Cerebellar nuclear complex (tissue), 1 donor: ENCODE measurements at regions not wholly inside any gene's neighbourhood (a gene's known extent, or its start where the extent isn't known, plus 50 kb on each side); places are given as distances from the start of the nearest gene placed in this dataset.

Experiments
- DNase-seq, 2 experiments: peaks; one replicate each; lab custom pipeline; 2025; lab: John Stamatoyannopoulos, UW

- no peak for DNase-seq
Measured at GRCh38 chr10:78366663-78367411, 333.2 kb downstream of the RPS24 start.

DNA sequence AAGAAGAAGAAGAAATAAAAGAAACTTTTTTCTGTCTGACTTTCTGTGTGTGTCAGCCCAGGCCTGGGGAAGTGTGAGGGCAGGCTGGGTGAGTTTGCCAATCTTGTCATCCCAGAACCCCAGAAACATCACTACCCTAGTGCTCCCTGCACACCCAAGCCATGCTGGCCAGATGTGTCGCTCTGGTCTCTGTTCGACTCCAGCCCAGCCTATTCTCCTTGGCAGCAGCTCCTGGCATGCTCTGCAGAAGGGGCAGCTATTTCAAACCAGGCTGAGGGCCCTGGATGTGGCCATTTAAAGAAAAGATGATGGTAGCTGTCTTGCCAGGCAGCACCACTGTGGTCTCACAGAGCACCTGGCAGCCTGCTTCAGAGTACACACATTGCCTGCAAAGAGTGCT, 334.1 kb downstream of the RPS24 start:
- no peak for DNase-seq

DNA sequence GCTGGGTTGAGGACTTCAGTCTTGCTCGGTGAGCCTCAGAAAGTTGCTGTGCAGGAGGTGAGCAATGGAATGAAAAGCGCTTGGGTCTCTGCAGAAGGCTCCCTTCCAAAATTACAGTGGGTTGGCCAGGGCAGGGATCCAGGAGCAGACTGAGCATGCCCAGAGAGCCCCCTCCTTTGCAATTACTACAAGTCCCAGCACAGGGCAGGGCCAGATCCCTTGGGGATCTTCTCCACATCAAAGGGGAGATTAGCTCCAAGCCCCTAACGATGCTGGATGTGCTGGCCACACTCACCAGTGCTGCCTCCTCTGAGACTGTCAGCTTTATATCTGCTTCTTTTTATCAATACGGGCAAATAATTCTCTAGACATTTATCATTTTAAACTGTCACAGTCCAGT, 337.5 kb downstream of the RPS24 start:
- no peak for DNase-seq

- DNase-seq = no peak
Measured at GRCh38 chr10:78372806-78373205, 339.1 kb downstream of the RPS24 start.

GRCh38 chr10:78374331-78375028, 340.8 kb downstream of the RPS24 start:
- no peak for DNase-seq

- no peak for DNase-seq
Measured at GRCh38 chr10:78375854-78376785, 342.5 kb downstream of the RPS24 start.

- no peak for DNase-seq
Measured at GRCh38 chr10:78377356-78377755, 343.7 kb downstream of the RPS24 start.

- no peak for DNase-seq
Measured at GRCh38 chr10:78378192-78378591, 344.5 kb downstream of the RPS24 start.

DNA sequence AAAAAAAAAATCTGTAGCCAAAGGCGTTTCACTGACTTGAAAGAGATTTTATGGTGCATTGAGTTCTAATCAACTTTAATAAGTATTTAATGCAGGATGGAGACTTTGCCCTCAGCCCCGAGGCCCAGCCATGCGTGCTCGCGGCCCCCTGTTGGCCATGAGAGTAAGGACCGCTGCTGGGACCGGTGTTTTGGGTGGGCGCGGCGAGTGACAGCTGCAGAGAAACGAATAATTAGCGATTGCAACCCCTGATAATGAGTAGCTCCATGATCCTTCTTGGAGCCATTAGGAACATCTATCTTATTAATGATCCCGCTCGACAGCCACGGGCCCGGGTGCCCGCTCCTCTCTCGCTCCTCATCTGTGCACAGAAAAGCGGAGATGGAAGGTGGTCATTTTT, 347.4 kb downstream of the RPS24 start:
- no peak for DNase-seq

DNA sequence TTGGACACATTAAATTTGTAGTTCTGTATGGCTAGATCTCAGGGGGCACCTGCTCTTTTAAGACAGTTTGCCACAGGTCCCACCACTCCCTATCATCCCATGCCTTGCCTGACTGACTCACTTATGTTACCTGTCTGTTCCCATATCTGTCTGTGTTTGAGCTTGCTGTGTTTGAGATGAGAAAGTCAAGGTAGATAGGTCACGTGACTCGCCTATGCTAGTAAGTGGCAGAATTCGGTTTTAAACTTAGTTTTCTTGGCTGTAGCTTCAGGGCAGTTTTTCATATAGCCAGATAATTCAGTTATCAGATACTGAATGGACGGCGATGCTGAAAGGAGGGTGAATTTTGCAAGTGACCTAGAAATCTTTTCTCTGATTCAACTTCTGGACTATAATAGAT, 348.4 kb downstream of the RPS24 start:
- DNase-seq = no peak

- no peak for DNase-seq
Measured at GRCh38 chr10:78382772-78383171, 349.1 kb downstream of the RPS24 start.

GRCh38 chr10:78383378-78384048, 349.9 kb downstream of the RPS24 start:
- DNase-seq = no peak

- no peak for DNase-seq
Measured at GRCh38 chr10:78384049-78384431, 350.4 kb downstream of the RPS24 start.

DNA sequence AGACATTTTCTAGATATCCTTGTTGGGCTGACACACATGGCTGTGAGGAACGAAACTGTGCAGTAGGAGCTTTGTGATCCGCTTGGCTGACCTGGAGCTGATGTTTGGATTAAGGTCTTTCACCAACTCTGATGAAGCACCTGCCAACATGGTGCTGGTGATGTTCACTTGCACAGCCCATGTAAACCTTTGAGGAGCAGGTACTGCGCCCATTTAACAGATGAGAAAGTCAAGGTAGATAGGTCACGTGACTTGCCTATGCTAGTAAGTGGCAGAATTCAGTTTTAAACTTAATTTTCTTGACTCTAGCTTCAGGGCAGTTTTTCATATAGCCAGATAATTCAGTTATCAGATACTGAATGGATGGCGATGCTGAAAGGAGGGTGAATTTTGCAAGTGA, 351.9 kb downstream of the RPS24 start:
- DNase-seq = no peak

GRCh38 chr10:78386509-78386908, 352.8 kb downstream of the RPS24 start:
- DNase-seq = no peak

DNA sequence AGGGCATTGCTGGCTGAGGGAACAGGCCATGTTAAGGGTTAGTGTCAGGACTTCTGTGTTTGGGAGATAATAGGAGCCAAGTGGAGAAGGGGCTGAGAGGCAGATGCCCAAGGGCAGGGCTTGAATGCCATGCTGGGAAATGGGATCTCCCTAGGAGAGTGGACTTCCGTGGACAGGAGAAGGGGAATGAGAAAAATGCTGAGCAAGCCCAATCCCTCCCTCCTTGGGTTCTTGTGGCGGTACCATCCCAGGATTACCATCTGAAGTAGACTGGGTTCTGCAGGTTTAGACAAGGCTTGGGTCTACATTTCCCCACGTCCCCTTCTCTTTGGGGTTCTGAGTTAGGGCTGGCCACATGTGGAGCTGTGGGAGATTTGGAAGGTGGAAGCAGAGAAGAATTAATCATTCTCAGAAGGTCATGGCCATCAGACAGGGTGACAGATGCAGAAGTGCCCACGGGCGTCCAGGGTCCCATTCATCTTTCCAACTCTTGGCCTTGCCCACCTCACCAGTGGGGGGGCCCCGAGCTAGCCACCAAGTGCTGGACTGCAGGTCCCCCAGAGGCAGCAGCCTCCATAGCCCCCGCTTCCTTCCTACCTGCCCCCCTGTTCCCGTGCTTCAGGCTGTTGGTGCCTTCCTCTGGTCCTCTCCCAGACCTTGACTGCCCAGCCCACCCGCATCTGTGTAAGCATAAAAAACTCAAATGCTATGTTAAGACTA, 354.8 kb downstream of the RPS24 start:
- no peak for DNase-seq

- no peak for DNase-seq
Measured at GRCh38 chr10:78389419-78389818, 355.8 kb downstream of the RPS24 start.

GRCh38 chr10:78390051-78390450, 356.4 kb downstream of the RPS24 start:
- no peak for DNase-seq

DNA sequence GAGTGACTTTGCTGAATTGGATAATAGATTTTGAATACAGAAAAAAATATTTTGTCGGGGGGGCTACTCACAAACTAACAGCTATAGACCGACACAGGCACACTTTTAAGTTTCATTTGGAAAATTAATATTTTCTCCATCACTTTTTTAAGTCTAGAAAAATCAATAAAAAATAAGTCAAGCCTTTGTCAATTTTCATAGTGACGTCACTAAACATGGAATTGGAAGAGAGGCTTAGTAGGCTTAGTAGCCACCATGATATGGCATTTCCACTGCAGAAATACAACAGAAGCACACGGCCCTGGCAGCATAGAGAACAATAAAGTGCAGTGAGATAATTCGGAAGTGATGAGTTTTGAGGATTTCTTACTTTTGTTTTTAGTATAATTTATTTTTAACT, 357.2 kb downstream of the RPS24 start:
- no peak for DNase-seq

- no peak for DNase-seq
Measured at GRCh38 chr10:78391585-78391984, 357.9 kb downstream of the RPS24 start.

GRCh38 chr10:78392197-78392596, 358.5 kb downstream of the RPS24 start:
- DNase-seq = no peak
